ENCODE measurements at regions not wholly inside any gene's neighbourhood (a gene's known extent, or its start where the extent isn't known, plus 50 kb on each side); places are given as distances from the start of the nearest gene placed in this dataset.

DNA sequence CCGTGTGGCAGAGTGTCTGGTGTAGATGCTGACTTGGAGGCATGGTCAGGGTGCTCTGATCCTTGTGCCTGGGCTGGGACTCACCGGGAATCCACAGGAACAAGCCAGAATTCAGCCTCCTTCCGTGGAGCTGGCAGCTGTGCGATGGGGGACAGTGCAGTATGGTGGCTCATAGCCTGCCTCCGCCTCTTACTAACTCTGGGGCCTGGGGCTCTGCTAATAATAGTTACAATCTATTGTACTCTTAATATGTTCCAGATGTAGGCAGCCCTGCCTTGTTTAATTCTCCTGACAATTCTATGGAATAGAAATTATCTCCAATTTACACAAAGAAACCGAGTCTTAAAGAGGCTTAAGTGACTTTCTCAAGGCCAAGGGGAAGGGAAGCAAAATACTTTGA, 77.6 kb downstream of the PCDH1 start:
- ATAC-seq (ENCODE audit: insufficient read depth, low read depth) (no peak), DNase-seq (no peak)
- H3K36me3 ChIP-seq (ENCODE audit: insufficient read depth, low read length), result no peaks in the 10 kb centered on the region
- no peaks in the 10 kb centered on the region for H4K20me1 ChIP-seq (ENCODE audit: insufficient read depth, low read length)
- peaks cover 23% of the 10 kb centered on the region for H3K27me3 ChIP-seq (ENCODE audit: insufficient read depth, low read length, poor library complexity)
- H3K4me3 ChIP-seq (ENCODE audit: low read depth in 1 of 2, low read length in 2 of 2), result no peak overlapping the region
- no peak overlapping the region for H3K9ac ChIP-seq (ENCODE audit: low read depth, low read length)
- H3K9me3 ChIP-seq (ENCODE audit: insufficient read depth, low read length, severe bottlenecking), result no peaks in the 10 kb centered on the region
- no peak overlapping the region for H3K27ac ChIP-seq (ENCODE audit: low read length)
- H3K4me1 ChIP-seq (ENCODE audit: insufficient read depth, low read length), result no peaks in the 10 kb centered on the region
- no peak overlapping the region for H2AFZ ChIP-seq (ENCODE audit: low read depth, low read length)
- no peaks in the 10 kb centered on the region for H3K79me2 ChIP-seq (ENCODE audit: insufficient read depth, low read length)
- TF ChIP-seq, protein P1, sequence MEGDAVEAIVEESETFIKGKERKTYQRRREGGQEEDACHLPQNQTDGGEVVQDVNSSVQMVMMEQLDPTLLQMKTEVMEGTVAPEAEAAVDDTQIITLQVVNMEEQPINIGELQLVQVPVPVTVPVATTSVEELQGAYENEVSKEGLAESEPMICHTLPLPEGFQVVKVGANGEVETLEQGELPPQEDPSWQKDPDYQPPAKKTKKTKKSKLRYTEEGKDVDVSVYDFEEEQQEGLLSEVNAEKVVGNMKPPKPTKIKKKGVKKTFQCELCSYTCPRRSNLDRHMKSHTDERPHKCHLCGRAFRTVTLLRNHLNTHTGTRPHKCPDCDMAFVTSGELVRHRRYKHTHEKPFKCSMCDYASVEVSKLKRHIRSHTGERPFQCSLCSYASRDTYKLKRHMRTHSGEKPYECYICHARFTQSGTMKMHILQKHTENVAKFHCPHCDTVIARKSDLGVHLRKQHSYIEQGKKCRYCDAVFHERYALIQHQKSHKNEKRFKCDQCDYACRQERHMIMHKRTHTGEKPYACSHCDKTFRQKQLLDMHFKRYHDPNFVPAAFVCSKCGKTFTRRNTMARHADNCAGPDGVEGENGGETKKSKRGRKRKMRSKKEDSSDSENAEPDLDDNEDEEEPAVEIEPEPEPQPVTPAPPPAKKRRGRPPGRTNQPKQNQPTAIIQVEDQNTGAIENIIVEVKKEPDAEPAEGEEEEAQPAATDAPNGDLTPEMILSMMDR (IDR thresholded peaks at IDR 0.05; ENCODE audit: borderline replicate concordance, extremely low read depth, low read length, poor library complexity, severe bottlenecking), result no peak
- no peak for TF ChIP-seq EZH2 (IDR thresholded peaks at IDR 0.05; ENCODE audit: borderline replicate concordance, low read depth, low read length, severe bottlenecking)
- no peak overlapping the region for H3K4me2 ChIP-seq (ENCODE audit: insufficient read depth, low read length)

DNA sequence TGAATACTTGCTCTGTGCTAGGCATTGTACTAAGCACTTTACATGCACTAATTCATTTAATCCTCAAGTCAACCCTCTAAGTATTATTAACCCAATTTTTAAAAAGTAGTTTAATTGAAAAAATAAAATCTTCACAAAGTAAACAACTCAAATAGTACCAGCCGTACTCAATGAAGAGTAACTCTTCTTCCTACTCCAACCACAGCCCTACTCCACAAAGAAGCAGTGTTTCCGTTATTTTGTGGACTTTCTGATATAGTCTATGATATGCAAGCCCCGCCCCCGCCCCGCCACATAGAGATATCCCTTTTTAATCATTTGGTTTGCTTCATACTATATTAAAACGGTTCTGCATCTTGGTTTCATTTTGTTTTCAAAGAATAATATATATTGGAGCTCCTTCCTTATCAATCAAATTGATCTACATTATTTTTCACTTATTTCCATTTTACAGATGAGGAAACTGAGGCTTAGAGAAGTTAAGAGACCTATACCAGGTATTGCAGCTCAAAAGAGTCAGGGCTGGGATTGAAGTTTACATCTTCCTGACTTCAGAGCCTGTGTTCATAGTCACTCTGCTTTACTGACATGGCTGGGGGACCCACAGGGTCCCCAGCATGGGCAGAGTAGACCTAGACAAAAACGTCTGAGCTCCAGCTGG, 78.6 kb downstream of the PCDH1 start:
- TF ChIP-seq EZH2 (IDR thresholded peaks at IDR 0.05; ENCODE audit: borderline replicate concordance, low read depth, low read length, severe bottlenecking), result no peak
- TF ChIP-seq, protein P1 (IDR thresholded peaks at IDR 0.05; ENCODE audit: borderline replicate concordance, extremely low read depth, low read length, poor library complexity, severe bottlenecking), result no peak
- ATAC-seq (ENCODE audit: insufficient read depth, low read depth) (no peak), DNase-seq (no peak)
- H3K36me3 ChIP-seq (ENCODE audit: insufficient read depth, low read length), result no peaks in the 10 kb centered on the region
- peaks cover 18% of the 10 kb centered on the region for H3K27me3 ChIP-seq (ENCODE audit: insufficient read depth, low read length, poor library complexity)
- no peak overlapping the region for H3K27ac ChIP-seq (ENCODE audit: low read length)
- no peaks in the 10 kb centered on the region for H4K20me1 ChIP-seq (ENCODE audit: insufficient read depth, low read length)
- no peaks in the 10 kb centered on the region for H3K4me1 ChIP-seq (ENCODE audit: insufficient read depth, low read length)
- no peaks in the 10 kb centered on the region for H3K9me3 ChIP-seq (ENCODE audit: insufficient read depth, low read length, severe bottlenecking)
- H3K4me2 ChIP-seq (ENCODE audit: insufficient read depth, low read length), result no peak overlapping the region
- no peak overlapping the region for H3K4me3 ChIP-seq (ENCODE audit: low read depth in 1 of 2, low read length in 2 of 2)
- H3K79me2 ChIP-seq (ENCODE audit: insufficient read depth, low read length), result no peaks in the 10 kb centered on the region
- H2AFZ ChIP-seq (ENCODE audit: low read depth, low read length), result no peak overlapping the region
- H3K9ac ChIP-seq (ENCODE audit: low read depth, low read length), result no peak overlapping the region

DNA sequence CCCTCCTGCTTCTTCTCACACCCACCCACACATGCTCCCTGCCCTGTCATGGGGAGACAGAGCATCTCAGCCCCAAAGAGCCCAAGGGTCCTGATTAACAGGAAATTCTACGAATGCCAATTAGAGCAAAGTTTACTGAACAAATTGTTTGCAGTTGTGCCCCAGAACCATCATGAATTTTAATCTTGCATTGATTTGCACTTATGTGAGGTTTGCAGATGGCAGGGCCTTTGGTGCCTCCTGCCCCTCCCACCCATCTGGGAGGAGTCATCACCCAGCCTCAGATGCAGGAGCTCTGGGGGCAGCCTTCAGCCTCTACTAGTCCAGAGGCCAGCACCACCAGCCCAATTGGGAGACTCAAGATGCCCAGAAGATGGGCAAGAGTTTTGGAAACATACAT, 80.8 kb downstream of the PCDH1 start:
- no peak overlapping the region for H2AFZ ChIP-seq (ENCODE audit: low read depth, low read length)

More for the DNA sequence above, 80.8 kb downstream of the PCDH1 start:
- H4K20me1 ChIP-seq (ENCODE audit: insufficient read depth, low read length), result no peaks in the 10 kb centered on the region
- H3K4me3 ChIP-seq (ENCODE audit: low read depth in 1 of 2, low read length in 2 of 2), result no peak overlapping the region
- peaks cover 4% of the 10 kb centered on the region for H3K27me3 ChIP-seq (ENCODE audit: insufficient read depth, low read length, poor library complexity)
- H3K36me3 ChIP-seq (ENCODE audit: insufficient read depth, low read length), result no peaks in the 10 kb centered on the region
- TF ChIP-seq, protein P1 (IDR thresholded peaks at IDR 0.05; ENCODE audit: borderline replicate concordance, extremely low read depth, low read length, poor library complexity, severe bottlenecking), result no peak
- no peak for TF ChIP-seq EZH2 (IDR thresholded peaks at IDR 0.05; ENCODE audit: borderline replicate concordance, low read depth, low read length, severe bottlenecking)
- ATAC-seq (ENCODE audit: insufficient read depth, low read depth) (no peak), DNase-seq (no peak)
- no peak overlapping the region for H3K27ac ChIP-seq (ENCODE audit: low read length)
- no peak overlapping the region for H3K9ac ChIP-seq (ENCODE audit: low read depth, low read length)
- H3K4me2 ChIP-seq (ENCODE audit: insufficient read depth, low read length), result no peak overlapping the region
- no peaks in the 10 kb centered on the region for H3K79me2 ChIP-seq (ENCODE audit: insufficient read depth, low read length)
- H3K9me3 ChIP-seq (ENCODE audit: insufficient read depth, low read length, severe bottlenecking), result no peaks in the 10 kb centered on the region
- no peaks in the 10 kb centered on the region for H3K4me1 ChIP-seq (ENCODE audit: insufficient read depth, low read length)

Data from DND-41 (cell line).